WTC11 (cell line): ENCODE measurements at regions not wholly inside any gene's neighbourhood (a gene's known extent, or its start where the extent isn't known, plus 50 kb on each side); places are given as distances from the start of the nearest gene placed in this dataset.

ENCODE experiments used
- ATAC-seq: fragments of 200-7000 bp; cut with Tn5 transposase; 2 replicates; pipeline ENCODE4 v1.10.0; 2021; ENCODE audit warnings: mild to moderate bottlenecking, moderate library complexity
- CTCF ChIA-PET: fragments of 300-600 bp; sonication (Branson Sonifier 250); formaldehyde crosslinking; loops from one replicate; lab custom pipeline; 2021; ENCODE audit warnings: antibody characterized with exemption; lab: Charles Lee
- POLR2A ChIA-PET: fragments of 350-600 bp; sonication (Branson Sonifier 250); formaldehyde crosslinking; loops from one replicate; lab custom pipeline; 2021; ENCODE audit warnings: antibody characterized with exemption; lab: Charles Lee
- DNase-seq: peaks from one replicate; pipeline ENCODE4 v3.0.0; 2021; ENCODE audit warnings: low spot score
- H3K27ac Mint-ChIP-seq: 2 replicates; pipeline ENCODE4 v1.8.0; 2021; ENCODE audit warnings: mixed read lengths
- H3K27me3 Mint-ChIP-seq: 2 replicates; pipeline ENCODE4 v1.8.0; 2021; ENCODE audit warnings: low read depth, mild to moderate bottlenecking, moderate library complexity, mixed read lengths
- H3K36me3 Mint-ChIP-seq: 2 replicates; pipeline ENCODE4 v1.8.0; 2021; ENCODE audit warnings: mixed read lengths
- H3K4me1 Mint-ChIP-seq: 2 replicates; pipeline ENCODE4 v1.8.0; 2022; ENCODE audit warnings: mixed read lengths
- H3K4me3 Mint-ChIP-seq: 2 replicates; pipeline ENCODE4 v1.8.0; 2021; ENCODE audit warnings: mild to moderate bottlenecking, moderate library complexity, mixed read lengths
- H3K9me3 Mint-ChIP-seq: 2 replicates; pipeline ENCODE4 v1.8.0; 2021; ENCODE audit warnings: mixed read lengths
- FOXJ3 ChIP-seq: sonication (generic); formaldehyde crosslinking; IDR thresholded peaks from 2 replicates; pipeline ENCODE4 v1.9.0; 2021; ENCODE audit warnings: missing genetic modification reagents, mild to moderate bottlenecking, borderline replicate concordance
- FOXK1 ChIP-seq: sonication (generic); formaldehyde crosslinking; IDR thresholded peaks from 2 replicates; pipeline ENCODE4 v1.8.0; 2022; ENCODE audit warnings: mild to moderate bottlenecking, moderate library complexity, missing genetic modification reagents
- GABPB1 ChIP-seq: sonication (generic); formaldehyde crosslinking; IDR thresholded peaks from 2 replicates; pipeline ENCODE4 v1.8.1; 2023; ENCODE audit warnings: mild to moderate bottlenecking, missing genetic modification reagents
- HMGA2 ChIP-seq: fragments of 250-450 bp; sonication (Bioruptor Pico); IDR thresholded peaks from 2 replicates; pipeline ENCODE4 v1.4.0; 2021; ENCODE audit warnings: mild to moderate bottlenecking, moderate library complexity
- IRF2 ChIP-seq: sonication (generic); formaldehyde crosslinking; IDR thresholded peaks from 2 replicates; pipeline ENCODE4 v1.8.0; 2022; ENCODE audit warnings: low read depth, missing genetic modification reagents, borderline replicate concordance
- MXD4 ChIP-seq: fragments of 250-450 bp; sonication (Bioruptor Pico); IDR thresholded peaks from 2 replicates; pipeline ENCODE4 v1.8.0; 2021; ENCODE audit warnings: mild to moderate bottlenecking, moderate library complexity, borderline replicate concordance
- NFE2L1 ChIP-seq: sonication (generic); formaldehyde crosslinking; IDR thresholded peaks from 2 replicates; pipeline ENCODE4 v1.8.1; 2023; ENCODE audit warnings: missing genetic modification reagents
- NR1H2 ChIP-seq: sonication (generic); formaldehyde crosslinking; IDR thresholded peaks from 2 replicates; pipeline ENCODE4 v1.9.0; 2021; ENCODE audit warnings: mild to moderate bottlenecking, moderate library complexity, missing genetic modification reagents
- NR2C2 ChIP-seq: sonication (generic); formaldehyde crosslinking; IDR thresholded peaks from 2 replicates; pipeline ENCODE4 v1.8.0; 2022; ENCODE audit warnings: mild to moderate bottlenecking, missing genetic modification reagents
- TEAD4 ChIP-seq: sonication (generic); formaldehyde crosslinking; IDR thresholded peaks from 2 replicates; pipeline ENCODE4 v1.8.0; 2022; ENCODE audit warnings: mild to moderate bottlenecking, missing genetic modification reagents
- ZBTB21 ChIP-seq: sonication (generic); formaldehyde crosslinking; IDR thresholded peaks from 2 replicates; pipeline ENCODE4 v1.8.1; 2023; ENCODE audit warnings: mild to moderate bottlenecking, missing genetic modification reagents, borderline replicate concordance
- ZNF263 ChIP-seq: sonication (generic); formaldehyde crosslinking; IDR thresholded peaks from 2 replicates; pipeline ENCODE4 v1.8.1; 2022; ENCODE audit warnings: low read depth, mild to moderate bottlenecking, moderate library complexity, missing genetic modification reagents
- ZNF317 ChIP-seq: sonication (generic); formaldehyde crosslinking; IDR thresholded peaks from 2 replicates; pipeline ENCODE4 v1.8.1; 2023; ENCODE audit warnings: low read depth, mild to moderate bottlenecking, moderate library complexity, missing genetic modification reagents, borderline replicate concordance
- TF ChIP-seq, protein P1 (sequence below): sonication (generic); formaldehyde crosslinking; IDR thresholded peaks from 2 replicates; pipeline ENCODE4 v1.8.0; 2022; ENCODE audit warnings: mild to moderate bottlenecking, missing genetic modification reagents
- TF ChIP-seq, protein P2 (sequence below): sonication (generic); formaldehyde crosslinking; IDR thresholded peaks from 2 replicates; pipeline ENCODE4 v1.8.0; 2023; ENCODE audit warnings: missing genetic modification reagents
- TF ChIP-seq, protein P3 (sequence below): sonication (generic); formaldehyde crosslinking; IDR thresholded peaks from 2 replicates; pipeline ENCODE4 v1.8.1; 2022; ENCODE audit warnings: mild to moderate bottlenecking, moderate library complexity, missing genetic modification reagents
- TF ChIP-seq, protein P4 (sequence below): sonication (generic); formaldehyde crosslinking; IDR thresholded peaks from 2 replicates; pipeline ENCODE4 v1.8.0; 2022; ENCODE audit warnings: missing genetic modification reagents
- TF ChIP-seq, protein P5 (sequence below): fragments of 250-450 bp; sonication (Bioruptor Pico); IDR thresholded peaks from 2 replicates; pipeline ENCODE4 v1.9.0; 2021; ENCODE audit warnings: mild to moderate bottlenecking

DNA sequence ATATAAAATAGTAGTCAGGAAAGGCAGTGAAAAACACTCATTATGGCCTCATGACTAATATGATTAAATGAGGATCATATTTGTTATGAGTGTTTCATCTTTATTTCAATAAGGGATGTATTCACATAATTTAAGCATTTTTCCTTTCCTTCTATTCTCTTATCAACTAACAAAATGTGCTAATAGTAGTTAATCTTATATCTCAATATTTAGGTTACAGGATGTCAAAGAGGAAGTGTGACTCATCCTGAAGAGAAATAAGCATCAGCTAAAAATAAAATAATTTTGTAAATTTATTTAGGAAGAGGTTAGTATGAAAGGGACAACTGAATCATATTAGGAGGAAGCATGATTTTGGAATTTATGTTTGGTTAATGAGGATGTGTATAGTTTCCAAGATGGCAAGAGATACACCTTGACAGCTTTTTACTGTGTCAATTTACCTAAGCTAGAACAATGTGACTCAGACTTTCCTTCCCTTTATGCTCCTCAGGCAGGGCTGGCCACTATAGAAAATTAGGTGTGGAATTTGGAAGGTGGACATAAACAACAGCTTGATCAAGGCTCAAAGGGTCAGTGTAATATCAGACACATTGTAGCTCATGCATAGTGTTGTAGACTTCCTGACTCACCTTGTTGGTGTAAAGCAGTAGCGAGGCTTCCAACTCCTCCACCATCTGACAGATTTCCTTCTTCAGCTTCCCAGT lies 172.7 kb downstream of the SLITRK1 start:
- Mint-ChIP-seq H3K4me1 (peaks cover 12% of the 10 kb centered on the region), H3K9me3 (peaks cover 6% of the 10 kb centered on the region; the same call in 1 of the 2 replicates), H3K27me3 (no peaks in the 10 kb centered on the region), H3K4me3 (no peak overlapping the region), H3K36me3 (no peaks in the 10 kb centered on the region), H3K27ac (no peak overlapping the region)
- DNase-seq: no peak
- ChIA-PET POLR2A (no interaction called here), CTCF (no interaction called here)
- no peak for ATAC-seq
- TF ChIP-seq ZNF263 (CRISPR knock-in tag) (no peak), ZNF317 (CRISPR knock-in tag) (no peak), FOXK1 (CRISPR knock-in tag) (no peak), NR1H2 (CRISPR knock-in tag) (no peak), FOXJ3 (CRISPR knock-in tag) (no peak), GABPB1 (CRISPR knock-in tag) (no peak), HMGA2 (CRISPR knock-in tag) (no peak), ZBTB21 (CRISPR knock-in tag) (no peak), MXD4 (no peak), TEAD4 (no peak), NFE2L1 (no peak), NR2C2 (CRISPR knock-in tag) (no peak), IRF2 (CRISPR knock-in tag) (no peak)
- TF ChIP-seq, protein P1, sequence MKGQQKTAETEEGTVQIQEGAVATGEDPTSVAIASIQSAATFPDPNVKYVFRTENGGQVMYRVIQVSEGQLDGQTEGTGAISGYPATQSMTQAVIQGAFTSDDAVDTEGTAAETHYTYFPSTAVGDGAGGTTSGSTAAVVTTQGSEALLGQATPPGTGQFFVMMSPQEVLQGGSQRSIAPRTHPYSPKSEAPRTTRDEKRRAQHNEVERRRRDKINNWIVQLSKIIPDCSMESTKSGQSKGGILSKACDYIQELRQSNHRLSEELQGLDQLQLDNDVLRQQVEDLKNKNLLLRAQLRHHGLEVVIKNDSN (CRISPR knock-in tag): no peak
- TF ChIP-seq, protein P2, sequence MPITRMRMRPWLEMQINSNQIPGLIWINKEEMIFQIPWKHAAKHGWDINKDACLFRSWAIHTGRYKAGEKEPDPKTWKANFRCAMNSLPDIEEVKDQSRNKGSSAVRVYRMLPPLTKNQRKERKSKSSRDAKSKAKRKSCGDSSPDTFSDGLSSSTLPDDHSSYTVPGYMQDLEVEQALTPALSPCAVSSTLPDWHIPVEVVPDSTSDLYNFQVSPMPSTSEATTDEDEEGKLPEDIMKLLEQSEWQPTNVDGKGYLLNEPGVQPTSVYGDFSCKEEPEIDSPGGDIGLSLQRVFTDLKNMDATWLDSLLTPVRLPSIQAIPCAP (CRISPR knock-in tag): no peak
- TF ChIP-seq, protein P3, sequence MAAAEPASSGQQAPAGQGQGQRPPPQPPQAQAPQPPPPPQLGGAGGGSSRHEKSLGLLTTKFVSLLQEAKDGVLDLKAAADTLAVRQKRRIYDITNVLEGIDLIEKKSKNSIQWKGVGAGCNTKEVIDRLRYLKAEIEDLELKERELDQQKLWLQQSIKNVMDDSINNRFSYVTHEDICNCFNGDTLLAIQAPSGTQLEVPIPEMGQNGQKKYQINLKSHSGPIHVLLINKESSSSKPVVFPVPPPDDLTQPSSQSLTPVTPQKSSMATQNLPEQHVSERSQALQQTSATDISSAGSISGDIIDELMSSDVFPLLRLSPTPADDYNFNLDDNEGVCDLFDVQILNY: no peak
- TF ChIP-seq, protein P4, sequence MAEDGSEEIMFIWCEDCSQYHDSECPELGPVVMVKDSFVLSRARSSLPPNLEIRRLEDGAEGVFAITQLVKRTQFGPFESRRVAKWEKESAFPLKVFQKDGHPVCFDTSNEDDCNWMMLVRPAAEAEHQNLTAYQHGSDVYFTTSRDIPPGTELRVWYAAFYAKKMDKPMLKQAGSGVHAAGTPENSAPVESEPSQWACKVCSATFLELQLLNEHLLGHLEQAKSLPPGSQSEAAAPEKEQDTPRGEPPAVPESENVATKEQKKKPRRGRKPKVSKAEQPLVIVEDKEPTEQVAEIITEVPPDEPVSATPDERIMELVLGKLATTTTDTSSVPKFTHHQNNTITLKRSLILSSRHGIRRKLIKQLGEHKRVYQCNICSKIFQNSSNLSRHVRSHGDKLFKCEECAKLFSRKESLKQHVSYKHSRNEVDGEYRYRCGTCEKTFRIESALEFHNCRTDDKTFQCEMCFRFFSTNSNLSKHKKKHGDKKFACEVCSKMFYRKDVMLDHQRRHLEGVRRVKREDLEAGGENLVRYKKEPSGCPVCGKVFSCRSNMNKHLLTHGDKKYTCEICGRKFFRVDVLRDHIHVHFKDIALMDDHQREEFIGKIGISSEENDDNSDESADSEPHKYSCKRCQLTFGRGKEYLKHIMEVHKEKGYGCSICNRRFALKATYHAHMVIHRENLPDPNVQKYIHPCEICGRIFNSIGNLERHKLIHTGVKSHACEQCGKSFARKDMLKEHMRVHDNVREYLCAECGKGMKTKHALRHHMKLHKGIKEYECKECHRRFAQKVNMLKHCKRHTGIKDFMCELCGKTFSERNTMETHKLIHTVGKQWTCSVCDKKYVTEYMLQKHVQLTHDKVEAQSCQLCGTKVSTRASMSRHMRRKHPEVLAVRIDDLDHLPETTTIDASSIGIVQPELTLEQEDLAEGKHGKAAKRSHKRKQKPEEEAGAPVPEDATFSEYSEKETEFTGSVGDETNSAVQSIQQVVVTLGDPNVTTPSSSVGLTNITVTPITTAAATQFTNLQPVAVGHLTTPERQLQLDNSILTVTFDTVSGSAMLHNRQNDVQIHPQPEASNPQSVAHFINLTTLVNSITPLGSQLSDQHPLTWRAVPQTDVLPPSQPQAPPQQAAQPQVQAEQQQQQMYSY: no peak
- TF ChIP-seq, protein P5, sequence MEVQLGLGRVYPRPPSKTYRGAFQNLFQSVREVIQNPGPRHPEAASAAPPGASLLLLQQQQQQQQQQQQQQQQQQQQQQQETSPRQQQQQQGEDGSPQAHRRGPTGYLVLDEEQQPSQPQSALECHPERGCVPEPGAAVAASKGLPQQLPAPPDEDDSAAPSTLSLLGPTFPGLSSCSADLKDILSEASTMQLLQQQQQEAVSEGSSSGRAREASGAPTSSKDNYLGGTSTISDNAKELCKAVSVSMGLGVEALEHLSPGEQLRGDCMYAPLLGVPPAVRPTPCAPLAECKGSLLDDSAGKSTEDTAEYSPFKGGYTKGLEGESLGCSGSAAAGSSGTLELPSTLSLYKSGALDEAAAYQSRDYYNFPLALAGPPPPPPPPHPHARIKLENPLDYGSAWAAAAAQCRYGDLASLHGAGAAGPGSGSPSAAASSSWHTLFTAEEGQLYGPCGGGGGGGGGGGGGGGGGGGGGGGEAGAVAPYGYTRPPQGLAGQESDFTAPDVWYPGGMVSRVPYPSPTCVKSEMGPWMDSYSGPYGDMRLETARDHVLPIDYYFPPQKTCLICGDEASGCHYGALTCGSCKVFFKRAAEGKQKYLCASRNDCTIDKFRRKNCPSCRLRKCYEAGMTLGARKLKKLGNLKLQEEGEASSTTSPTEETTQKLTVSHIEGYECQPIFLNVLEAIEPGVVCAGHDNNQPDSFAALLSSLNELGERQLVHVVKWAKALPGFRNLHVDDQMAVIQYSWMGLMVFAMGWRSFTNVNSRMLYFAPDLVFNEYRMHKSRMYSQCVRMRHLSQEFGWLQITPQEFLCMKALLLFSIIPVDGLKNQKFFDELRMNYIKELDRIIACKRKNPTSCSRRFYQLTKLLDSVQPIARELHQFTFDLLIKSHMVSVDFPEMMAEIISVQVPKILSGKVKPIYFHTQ: no peak
